ENCODE measurements at regions not wholly inside any gene's neighbourhood (a gene's known extent, or its start where the extent isn't known, plus 50 kb on each side); places are given as distances from the start of the nearest gene placed in this dataset.

- H4K91ac ChIP-seq (ENCODE audit: insufficient read depth, low read depth, low read length), result no peak overlapping the region
- in situ Hi-C loops (cut with MboI; ENCODE audit: low sequenced_read_pairs) (no loop called here), dilution Hi-C loops (cut with HindIII; ENCODE audit: low sequenced_read_pairs, unreplicated experiment) (no loop called here), intact Hi-C loops (cut with micrococcal nuclease) (no loop called here)
- H3K56ac ChIP-seq (ENCODE audit: extremely low read depth, insufficient read depth, low read length), result no peak overlapping the region
- H3K9me3 ChIP-seq (ENCODE audit: control insufficient read depth, insufficient read depth, low read length), result no peaks in the 10 kb centered on the region
- H3K36me3 ChIP-seq (ENCODE audit: control insufficient read depth, insufficient read depth, low read length), result no peaks in the 10 kb centered on the region
- no peak overlapping the region for H2BK15ac ChIP-seq (ENCODE audit: low read depth, low read length)
- no peaks in the 10 kb centered on the region for H3K9me1 ChIP-seq (ENCODE audit: insufficient read depth, low read length)
- no peak overlapping the region for H2AK5ac ChIP-seq (ENCODE audit: low read depth, low read length)
- no peak overlapping the region for H3K9ac ChIP-seq (ENCODE audit: low read depth, low read length)
- ATAC-seq (ENCODE audit: low read depth), result no peak
- CTCF ChIA-PET, result no interaction called here
- no peak overlapping the region for H2AFZ ChIP-seq (replicated peaks; ENCODE audit: low read length, poor library complexity)
- H3K4me1 ChIP-seq (ENCODE audit: control insufficient read depth, insufficient read depth, low read length), result no peaks in the 10 kb centered on the region
- no CpG with 5 or more reads among the region's 1 CpG for WGBS, 2 experiments (ENCODE audit: extremely low coverage in 2 of 2, insufficient read length in 1 of 2)
- no peak overlapping the region for H4K5ac ChIP-seq (ENCODE audit: low read depth, low read length)
- TF ChIP-seq RAD21 (IDR thresholded peaks at IDR 0.05; ENCODE audit: low read length), result no peak
- TF ChIP-seq CTCF (conservative IDR thresholded peaks at IDR 0.05; ENCODE audit: low read depth, low read length), result no peak
- no peak for TF ChIP-seq USF2 (IDR thresholded peaks at IDR 0.05; ENCODE audit: low read depth, low read length)
- no peak for TF ChIP-seq POLR2A (IDR thresholded peaks at IDR 0.05; ENCODE audit: low read depth, low read length)
- TF ChIP-seq RCOR1 (IDR thresholded peaks at IDR 0.05; ENCODE audit: insufficient replicate concordance, low read length), result no peak
- no peak for TF ChIP-seq ELK1 (IDR thresholded peaks at IDR 0.05; ENCODE audit: borderline replicate concordance, low read depth, low read length)
- no peak for TF ChIP-seq SMC3 (IDR thresholded peaks at IDR 0.05; ENCODE audit: low read depth, low read length)
- TF ChIP-seq CHD1 (IDR thresholded peaks at IDR 0.05; ENCODE audit: low read depth, low read length), result no peak
- no peak for TF ChIP-seq FOS (IDR thresholded peaks at IDR 0.05; ENCODE audit: low read depth, low read length)
- no peak for TF ChIP-seq NFE2L2 (IDR thresholded peaks at IDR 0.05; ENCODE audit: low read depth, low read length)
- no peak for TF ChIP-seq RFX5 (IDR thresholded peaks at IDR 0.05; ENCODE audit: low read depth, low read length)
- no peak overlapping the region for H2AK9ac ChIP-seq (replicated peaks; ENCODE audit: low read depth, low read length, poor library complexity)
- H2BK5ac ChIP-seq (ENCODE audit: low read depth, low read length, poor library complexity, severe bottlenecking), result no peak overlapping the region
- H4K20me1 ChIP-seq (ENCODE audit: insufficient read depth, low read length), result no peaks in the 10 kb centered on the region
- H3K79me1 ChIP-seq (ENCODE audit: low read depth in 1 of 2, low read length in 2 of 2), result no peaks in the 10 kb centered on the region
- H2BK120ac ChIP-seq (ENCODE audit: low read depth, low read length), result no peak overlapping the region
- POLR2A ChIA-PET (ENCODE audit: unreplicated experiment), result no interaction called here
- no peaks in the 10 kb centered on the region for H3K27me3 ChIP-seq (ENCODE audit: control insufficient read depth, insufficient read depth, low read length)
- H3K14ac ChIP-seq (replicated peaks; ENCODE audit: low read depth, low read length), result no peak overlapping the region
- DNase-seq, result no peak
- no peak overlapping the region for H3K4ac ChIP-seq (ENCODE audit: low read depth, low read length)
- no peak overlapping the region for H2BK20ac ChIP-seq (ENCODE audit: low read depth, low read length)
- H3K27ac ChIP-seq (ENCODE audit: insufficient read depth, low read length), result no peak overlapping the region
- BruUV-seq (replicated peaks), result no TSS peak
- no peak overlapping the region for H3K4me3 ChIP-seq (ENCODE audit: insufficient read depth, low read depth, low read length)
- no peak overlapping the region for H3K18ac ChIP-seq (ENCODE audit: low read depth, low read length)
- no peak overlapping the region for H3K23ac ChIP-seq (ENCODE audit: low read depth, low read length)
- H4K8ac ChIP-seq (ENCODE audit: low read depth in 2 of 2, low read length in 2 of 2), result no peak overlapping the region
- no peak overlapping the region for H3K4me2 ChIP-seq (ENCODE audit: low read depth, low read length)
Measured at GRCh38 chr14:62270236-62270635, 508.0 kb downstream of the SNAPC1 start.

Measured in IMR-90 (cell line).